Hepatocyte (in vitro differentiated cells): ENCODE measurements at regions not wholly inside any gene's neighbourhood (a gene's known extent, or its start where the extent isn't known, plus 50 kb on each side); places are given as distances from the start of the nearest gene placed in this dataset.

ENCODE experiments used
- DNase-seq: peaks from one replicate; pipeline ENCODE4 v3.0.0-alpha.2; 2016; ENCODE audit warnings: low spot score
- H2AFZ ChIP-seq: fragments of 200-600 bp; sonication (generic); 2 replicates; pipeline ENCODE4 v1.6.0; 2016; ENCODE audit warnings: antibody characterized with exemption, mild to moderate bottlenecking
- H3K27ac ChIP-seq: fragments of 200-600 bp; sonication (generic); 2 replicates; pipeline ENCODE4 v1.5.1; 2016; ENCODE audit warnings: mild to moderate bottlenecking
- H3K27me3 ChIP-seq: fragments of 200-600 bp; sonication (generic); 2 replicates; pipeline ENCODE4 v1.6.1; 2016
- H3K36me3 ChIP-seq: fragments of 200-600 bp; sonication (generic); replicated peaks from 2 replicates; pipeline ENCODE4 v1.5.1; 2016; ENCODE audit warnings: low read depth; ENCODE audit not compliant: insufficient read depth
- H3K4me1 ChIP-seq: fragments of 200-600 bp; sonication (generic); 2 replicates; pipeline ENCODE4 v1.5.1; 2016; ENCODE audit warnings: mild to moderate bottlenecking, moderate library complexity; ENCODE audit not compliant: insufficient read depth
- H3K4me2 ChIP-seq: fragments of 200-600 bp; sonication (generic); 2 replicates; pipeline ENCODE4 v1.6.0; 2016
- H3K4me3 ChIP-seq: fragments of 200-600 bp; sonication (generic); 2 replicates; pipeline ENCODE4 v1.5.1; 2016; ENCODE audit warnings: mild to moderate bottlenecking
- H3K79me2 ChIP-seq: fragments of 200-600 bp; sonication (generic); 2 replicates; pipeline ENCODE4 v1.6.0; 2017; ENCODE audit warnings: mild to moderate bottlenecking
- H3K9me2 ChIP-seq: fragments of 200-600 bp; sonication (generic); replicated peaks from 2 replicates; pipeline ENCODE4 v1.6.0; 2017; ENCODE audit warnings: mild to moderate bottlenecking; ENCODE audit not compliant: insufficient read depth
- H3K9me3 ChIP-seq: fragments of 200-600 bp; sonication (generic); 2 replicates; pipeline ENCODE4 v1.5.1; 2016; ENCODE audit warnings: low read depth, mild to moderate bottlenecking
- H4K20me1 ChIP-seq: fragments of 200-600 bp; sonication (generic); 2 replicates; pipeline ENCODE4 v1.6.0; 2016; ENCODE audit warnings: mild to moderate bottlenecking; ENCODE audit not compliant: insufficient read depth, poor library complexity, severe bottlenecking
- EZH2 ChIP-seq: fragments of 200-600 bp; sonication (generic); IDR thresholded peaks from 2 replicates; pipeline ENCODE4 v1.6.1; 2016; ENCODE audit warnings: antibody characterized with exemption, mild to moderate bottlenecking, borderline replicate concordance
- EZH2phosphoT487 ChIP-seq: fragments of 200-600 bp; sonication (generic); IDR thresholded peaks from one replicate; pipeline ENCODE4 v1.6.1; 2018; ENCODE audit warnings: antibody characterized with exemption, mild to moderate bottlenecking, low read depth, moderate library complexity; ENCODE audit not compliant: unreplicated experiment, severe bottlenecking
- WGBS: methylation state at CpG from one replicate; pipeline ENCODE4 v1.1.6; 2016; ENCODE audit warnings: low lambda C conversion rate; ENCODE audit errors: missing lambda C conversion rate; 5-methylcytosine and 5-hydroxymethylcytosine counted together
- TF ChIP-seq, protein P1 (sequence below): fragments of 200-600 bp; sonication (generic); IDR thresholded peaks from 2 replicates; pipeline ENCODE4 v1.5.1; 2016; ENCODE audit warnings: antibody characterized with exemption, mild to moderate bottlenecking; ENCODE audit not compliant: poor library complexity

DNA sequence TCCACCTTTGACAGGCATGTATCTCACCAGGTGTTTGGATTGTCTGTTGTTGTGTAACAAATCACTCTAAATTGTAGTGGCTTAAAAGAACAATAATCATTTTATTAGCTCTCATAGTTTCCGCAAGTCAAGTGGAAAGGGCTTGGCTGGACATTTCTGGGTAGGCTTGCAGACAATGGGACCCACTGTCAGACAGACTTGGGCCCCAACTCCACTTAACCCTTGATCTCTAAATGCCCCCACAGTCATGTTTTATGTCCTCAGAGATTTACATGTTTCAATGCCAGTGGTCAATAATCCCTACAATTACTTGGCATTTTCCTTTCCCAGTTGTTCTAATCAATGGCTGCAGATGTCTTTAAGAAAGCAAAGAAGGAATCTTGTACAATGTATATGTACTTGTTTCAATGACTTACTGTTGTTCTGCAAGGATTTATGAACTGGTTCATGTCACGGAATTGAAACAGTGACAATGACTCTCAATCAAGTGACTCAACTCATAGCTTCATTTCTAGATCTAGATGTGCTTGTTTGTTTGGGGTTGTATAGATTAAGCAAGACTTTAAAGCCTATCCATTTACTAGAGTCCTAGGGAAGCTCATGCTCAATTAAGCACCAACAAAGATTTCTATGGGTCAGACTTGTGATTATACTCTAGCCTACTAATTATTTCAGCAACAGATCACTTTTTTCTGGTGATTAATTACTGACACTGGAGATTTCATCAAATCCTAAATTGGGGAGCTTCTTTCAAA, 510.1 kb upstream of the NBEA start:
- Histone ChIP-seq H3K4me2 (no peak overlapping the region), H3K27me3 (no peaks in the 10 kb centered on the region), H3K4me3 (no peak overlapping the region), H3K36me3 (no peaks in the 10 kb centered on the region), H3K79me2 (no peaks in the 10 kb centered on the region), H3K9me2 (no peaks in the 10 kb centered on the region), H4K20me1 (no peaks in the 10 kb centered on the region), H3K27ac (no peak overlapping the region), H3K4me1 (no peaks in the 10 kb centered on the region), H3K9me3 (no peaks in the 10 kb centered on the region), H2AFZ (no peak overlapping the region)
- TF ChIP-seq EZH2 (no peak), EZH2phosphoT487 (no peak)
- TF ChIP-seq, protein P1, sequence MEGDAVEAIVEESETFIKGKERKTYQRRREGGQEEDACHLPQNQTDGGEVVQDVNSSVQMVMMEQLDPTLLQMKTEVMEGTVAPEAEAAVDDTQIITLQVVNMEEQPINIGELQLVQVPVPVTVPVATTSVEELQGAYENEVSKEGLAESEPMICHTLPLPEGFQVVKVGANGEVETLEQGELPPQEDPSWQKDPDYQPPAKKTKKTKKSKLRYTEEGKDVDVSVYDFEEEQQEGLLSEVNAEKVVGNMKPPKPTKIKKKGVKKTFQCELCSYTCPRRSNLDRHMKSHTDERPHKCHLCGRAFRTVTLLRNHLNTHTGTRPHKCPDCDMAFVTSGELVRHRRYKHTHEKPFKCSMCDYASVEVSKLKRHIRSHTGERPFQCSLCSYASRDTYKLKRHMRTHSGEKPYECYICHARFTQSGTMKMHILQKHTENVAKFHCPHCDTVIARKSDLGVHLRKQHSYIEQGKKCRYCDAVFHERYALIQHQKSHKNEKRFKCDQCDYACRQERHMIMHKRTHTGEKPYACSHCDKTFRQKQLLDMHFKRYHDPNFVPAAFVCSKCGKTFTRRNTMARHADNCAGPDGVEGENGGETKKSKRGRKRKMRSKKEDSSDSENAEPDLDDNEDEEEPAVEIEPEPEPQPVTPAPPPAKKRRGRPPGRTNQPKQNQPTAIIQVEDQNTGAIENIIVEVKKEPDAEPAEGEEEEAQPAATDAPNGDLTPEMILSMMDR, result no peak
- WGBS, result 85% methylated on average over 2 of the region's 2 CpGs
- DNase-seq, result no peak

DNA sequence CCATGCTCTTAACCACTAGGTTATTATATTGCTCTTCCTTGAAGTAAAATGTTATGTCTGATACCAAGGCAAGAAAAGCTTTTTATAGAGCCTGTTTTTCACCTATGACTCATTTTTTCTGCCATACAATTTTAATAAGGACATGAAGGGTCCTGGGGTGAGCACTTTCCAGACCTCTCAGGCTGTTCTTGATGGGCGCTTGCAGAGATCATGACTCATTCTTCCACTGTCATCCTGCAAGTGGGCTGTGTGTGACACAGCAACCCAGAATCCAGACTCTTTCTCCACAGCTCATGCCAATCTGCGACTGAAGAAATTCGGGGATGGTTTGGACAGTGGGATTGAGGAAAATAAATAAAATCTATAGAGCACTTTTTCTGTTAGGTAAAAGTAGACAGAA, 506.7 kb upstream of the NBEA start:
- H3K79me2 ChIP-seq, result no peaks in the 10 kb centered on the region
- WGBS, result 68% methylated on average over 3 of the region's 3 CpGs
- no peaks in the 10 kb centered on the region for H3K27me3 ChIP-seq

DNA sequence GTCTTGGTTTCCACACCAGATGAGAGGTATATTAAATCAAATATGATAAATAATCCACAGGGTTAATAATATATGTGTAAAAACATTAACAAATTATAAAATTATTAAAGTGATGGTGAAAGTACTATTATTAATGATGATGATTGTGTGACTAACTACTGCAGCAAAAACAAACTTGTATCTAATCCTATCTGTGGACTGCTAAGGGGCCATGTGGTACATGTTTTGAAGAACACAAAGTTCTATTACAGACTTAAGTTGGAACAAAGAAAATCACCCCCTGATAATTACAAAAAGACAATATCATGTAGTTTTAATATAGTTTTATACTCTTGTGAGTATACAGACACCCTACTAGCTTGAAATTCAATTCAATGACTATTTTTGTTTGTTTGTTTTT, 504.2 kb upstream of the NBEA start:
- Histone ChIP-seq H3K4me1 (no peaks in the 10 kb centered on the region), H3K79me2 (no peaks in the 10 kb centered on the region), H3K9me3 (no peaks in the 10 kb centered on the region), H2AFZ (no peak overlapping the region), H4K20me1 (no peaks in the 10 kb centered on the region), H3K4me2 (no peak overlapping the region), H3K4me3 (no peak overlapping the region), H3K36me3 (no peaks in the 10 kb centered on the region), H3K27me3 (no peaks in the 10 kb centered on the region), H3K27ac (no peak overlapping the region), H3K9me2 (no peaks in the 10 kb centered on the region)
- TF ChIP-seq EZH2phosphoT487 (no peak), EZH2 (no peak)
- TF ChIP-seq, protein P1, result no peak
- no peak for DNase-seq

More for the DNA sequence above, 506.7 kb upstream of the NBEA start:
- Histone ChIP-seq H3K36me3 (no peaks in the 10 kb centered on the region), H3K9me3 (no peaks in the 10 kb centered on the region), H3K4me2 (no peak overlapping the region), H3K27ac (no peak overlapping the region), H2AFZ (no peak overlapping the region), H3K4me1 (no peaks in the 10 kb centered on the region), H3K9me2 (no peaks in the 10 kb centered on the region), H3K4me3 (no peak overlapping the region), H4K20me1 (no peaks in the 10 kb centered on the region)
- DNase-seq, result no peak
- TF ChIP-seq EZH2phosphoT487 (no peak), EZH2 (no peak)
- TF ChIP-seq, protein P1, result no peak
